ENCODE measurements at regions not wholly inside any gene's neighbourhood (a gene's known extent, or its start where the extent isn't known, plus 50 kb on each side); places are given as distances from the start of the nearest gene placed in this dataset.

GRCh38 chr11:86175191-86175590 is 69.4 kb upstream of the EED start:
- no peaks in the 10 kb centered on the region for H3K27me3 ChIP-seq (ENCODE audit: insufficient read depth, low read length)
- no peaks in the 10 kb centered on the region for H3K79me2 ChIP-seq (ENCODE audit: insufficient read depth, low read length)
- no peaks in the 10 kb centered on the region for H3K9me3 ChIP-seq (ENCODE audit: low read depth, low read length)
- no peak for TF ChIP-seq CTCF (IDR thresholded peaks at IDR 0.05; ENCODE audit: extremely low read depth, low read depth, low read length)
- H4K20me1 ChIP-seq (ENCODE audit: insufficient read depth, low read length), result no peaks in the 10 kb centered on the region
- H3K4me3 ChIP-seq (ENCODE audit: insufficient read depth, low read length), result no peak overlapping the region
- peaks cover 57% of the 10 kb centered on the region for H3K4me1 ChIP-seq (ENCODE audit: insufficient read depth, low read length)
- no peak overlapping the region for H3K4me2 ChIP-seq (ENCODE audit: insufficient read depth, low read length)
- no peaks in the 10 kb centered on the region for H3K36me3 ChIP-seq (ENCODE audit: insufficient read depth, low read length)
- no peak for DNase-seq (ENCODE audit: insufficient read length, low spot score, missing footprints)
- H3K27ac ChIP-seq (ENCODE audit: low read depth, low read length), result peak overlapping the region; percentile 87
- H2AFZ ChIP-seq (ENCODE audit: low read length), result no peak overlapping the region

GRCh38 chr11:86174101-86175046 is 70.2 kb upstream of the EED start:
- Histone ChIP-seq H3K27ac (ENCODE audit: low read depth, low read length) (peak overlapping the region; percentile 87), H3K36me3 (ENCODE audit: insufficient read depth, low read length) (no peaks in the 10 kb centered on the region), H4K20me1 (ENCODE audit: insufficient read depth, low read length) (no peaks in the 10 kb centered on the region), H3K79me2 (ENCODE audit: insufficient read depth, low read length) (no peaks in the 10 kb centered on the region), H3K9me3 (ENCODE audit: low read depth, low read length) (no peaks in the 10 kb centered on the region), H3K4me3 (ENCODE audit: insufficient read depth, low read length) (no peak overlapping the region), H2AFZ (ENCODE audit: low read length) (no peak overlapping the region), H3K4me2 (ENCODE audit: insufficient read depth, low read length) (peak overlapping the region; percentile 57), H3K27me3 (ENCODE audit: insufficient read depth, low read length) (no peaks in the 10 kb centered on the region), H3K4me1 (ENCODE audit: insufficient read depth, low read length) (peaks cover 57% of the 10 kb centered on the region)
- peak; percentile 90 for DNase-seq (ENCODE audit: insufficient read length, low spot score, missing footprints)
- TF ChIP-seq CTCF (IDR thresholded peaks at IDR 0.05; ENCODE audit: extremely low read depth, low read depth, low read length), result no peak

- no peak for DNase-seq (ENCODE audit: insufficient read length, low spot score, missing footprints)
- no peak for TF ChIP-seq CTCF (IDR thresholded peaks at IDR 0.05; ENCODE audit: extremely low read depth, low read depth, low read length)
- Histone ChIP-seq H3K4me2 (ENCODE audit: insufficient read depth, low read length) (no peak overlapping the region), H3K79me2 (ENCODE audit: insufficient read depth, low read length) (no peaks in the 10 kb centered on the region), H3K27ac (ENCODE audit: low read depth, low read length) (peak overlapping the region; percentile 87), H3K4me3 (ENCODE audit: insufficient read depth, low read length) (no peak overlapping the region), H3K9me3 (ENCODE audit: low read depth, low read length) (no peaks in the 10 kb centered on the region), H3K27me3 (ENCODE audit: insufficient read depth, low read length) (no peaks in the 10 kb centered on the region), H3K36me3 (ENCODE audit: insufficient read depth, low read length) (no peaks in the 10 kb centered on the region), H3K4me1 (ENCODE audit: insufficient read depth, low read length) (peaks cover 48% of the 10 kb centered on the region), H4K20me1 (ENCODE audit: insufficient read depth, low read length) (no peaks in the 10 kb centered on the region), H2AFZ (ENCODE audit: low read length) (peak overlapping the region; percentile 48)
These were observed 71.7 kb upstream of the EED start for GRCh38 chr11:86172894-86173293.

GRCh38 chr11:86171627-86172026 is 72.9 kb upstream of the EED start:
- no peak for TF ChIP-seq CTCF (IDR thresholded peaks at IDR 0.05; ENCODE audit: extremely low read depth, low read depth, low read length)

More at GRCh38 chr11:86171627-86172026, 72.9 kb upstream of the EED start:
- no peak for DNase-seq (ENCODE audit: insufficient read length, low spot score, missing footprints)
- H3K4me2 ChIP-seq (ENCODE audit: insufficient read depth, low read length), result no peak overlapping the region
- H3K27ac ChIP-seq (ENCODE audit: low read depth, low read length), result no peak overlapping the region
- no peak overlapping the region for H2AFZ ChIP-seq (ENCODE audit: low read length)
- H4K20me1 ChIP-seq (ENCODE audit: insufficient read depth, low read length), result no peaks in the 10 kb centered on the region
- no peaks in the 10 kb centered on the region for H3K9me3 ChIP-seq (ENCODE audit: low read depth, low read length)
- no peaks in the 10 kb centered on the region for H3K79me2 ChIP-seq (ENCODE audit: insufficient read depth, low read length)
- no peak overlapping the region for H3K4me3 ChIP-seq (ENCODE audit: insufficient read depth, low read length)
- H3K4me1 ChIP-seq (ENCODE audit: insufficient read depth, low read length), result peaks cover 39% of the 10 kb centered on the region
- H3K27me3 ChIP-seq (ENCODE audit: insufficient read depth, low read length), result no peaks in the 10 kb centered on the region
- no peaks in the 10 kb centered on the region for H3K36me3 ChIP-seq (ENCODE audit: insufficient read depth, low read length)

All from osteoblast (primary cell).